Stimulated activated CD8-positive, alpha-beta memory T cell treated with anti-CD3 and anti-CD28 coated beads, Interleukin-4, amount 100 ng/mL, for 1 hour (primary cell): ENCODE measurements at regions not wholly inside any gene's neighbourhood (a gene's known extent, or its start where the extent isn't known, plus 50 kb on each side); places are given as distances from the start of the nearest gene placed in this dataset.

ENCODE experiments used
- DNase-seq, 2 donors: peaks; one replicate each; pipeline ENCODE4 v3.0.0-alpha.2; 2020; ENCODE audit warnings: low read depth in 2 of 2, low spot score in 1 of 2

- DNase-seq = no peak
Observed at GRCh38 chr5:61596265-61596664, 264.2 kb downstream of the ZSWIM6 start.

GRCh38 chr5:61597684-61598083, 265.6 kb downstream of the ZSWIM6 start:
- DNase-seq = no peak

DNA sequence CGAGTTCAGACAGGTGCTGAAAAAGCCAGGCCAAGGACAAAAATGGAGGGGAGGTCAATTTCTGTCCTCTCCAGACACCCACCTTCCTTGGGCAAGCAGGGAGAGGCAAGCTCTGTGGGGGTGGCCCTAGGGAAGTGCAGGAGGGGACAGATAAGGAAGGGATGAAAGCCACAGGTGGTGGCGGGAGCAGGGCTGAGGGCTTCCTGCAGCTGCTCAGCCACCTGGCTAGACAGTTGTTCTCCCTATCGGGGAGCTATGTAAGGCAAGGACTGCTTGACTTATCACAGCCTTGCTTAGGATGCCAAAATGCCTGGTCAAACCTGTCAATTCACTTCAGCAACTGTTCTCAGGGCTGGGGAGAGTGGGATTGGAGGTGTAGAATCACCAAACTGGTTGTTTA, 266.1 kb downstream of the ZSWIM6 start:
- no peak for DNase-seq

DNA sequence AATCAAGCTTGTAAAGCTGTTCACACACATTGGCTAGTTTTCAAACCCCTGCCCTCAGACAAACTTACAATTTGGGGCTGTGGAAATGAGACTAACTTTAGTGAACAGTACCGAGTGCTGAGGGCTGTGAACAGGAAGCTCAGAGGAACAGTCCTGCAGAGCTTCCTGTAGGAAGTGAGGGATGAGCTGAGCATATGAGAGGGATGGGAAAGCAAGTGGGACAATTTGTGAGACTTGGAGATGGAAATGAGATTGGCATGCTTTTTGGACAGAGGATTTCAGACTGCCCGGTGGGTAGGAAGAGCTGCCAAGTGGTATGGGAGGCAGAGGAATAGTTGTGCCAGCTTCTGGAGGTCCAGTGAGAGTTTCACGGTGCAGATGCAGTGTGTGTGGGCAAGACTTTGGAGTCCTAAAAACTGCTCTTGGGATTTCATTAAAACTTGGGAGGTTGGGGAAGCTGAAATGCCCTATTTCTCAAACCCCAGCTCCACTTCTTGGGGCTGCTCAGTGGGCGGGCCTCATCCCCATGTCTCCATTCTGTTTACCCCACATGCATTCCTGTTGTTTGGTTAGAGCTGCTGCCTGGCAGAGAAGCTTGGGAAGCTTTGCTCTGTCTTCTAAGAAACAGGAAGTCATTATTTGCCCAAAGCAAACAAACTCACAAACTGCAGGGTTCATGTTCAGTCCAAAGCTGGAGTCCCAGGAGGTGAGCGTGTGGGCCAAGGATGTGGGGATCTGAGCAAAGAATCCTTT, 267.5 kb downstream of the ZSWIM6 start:
- no peak for DNase-seq

- no peak for DNase-seq
Observed at GRCh38 chr5:61600123-61600444, 268.0 kb downstream of the ZSWIM6 start.

GRCh38 chr5:61600945-61601511, 269.0 kb downstream of the ZSWIM6 start:
- no peak for DNase-seq

GRCh38 chr5:61603211-61603908, 271.3 kb downstream of the ZSWIM6 start:
- no peak for DNase-seq

- no peak for DNase-seq
Observed at GRCh38 chr5:61604076-61605025, 272.3 kb downstream of the ZSWIM6 start.

DNA sequence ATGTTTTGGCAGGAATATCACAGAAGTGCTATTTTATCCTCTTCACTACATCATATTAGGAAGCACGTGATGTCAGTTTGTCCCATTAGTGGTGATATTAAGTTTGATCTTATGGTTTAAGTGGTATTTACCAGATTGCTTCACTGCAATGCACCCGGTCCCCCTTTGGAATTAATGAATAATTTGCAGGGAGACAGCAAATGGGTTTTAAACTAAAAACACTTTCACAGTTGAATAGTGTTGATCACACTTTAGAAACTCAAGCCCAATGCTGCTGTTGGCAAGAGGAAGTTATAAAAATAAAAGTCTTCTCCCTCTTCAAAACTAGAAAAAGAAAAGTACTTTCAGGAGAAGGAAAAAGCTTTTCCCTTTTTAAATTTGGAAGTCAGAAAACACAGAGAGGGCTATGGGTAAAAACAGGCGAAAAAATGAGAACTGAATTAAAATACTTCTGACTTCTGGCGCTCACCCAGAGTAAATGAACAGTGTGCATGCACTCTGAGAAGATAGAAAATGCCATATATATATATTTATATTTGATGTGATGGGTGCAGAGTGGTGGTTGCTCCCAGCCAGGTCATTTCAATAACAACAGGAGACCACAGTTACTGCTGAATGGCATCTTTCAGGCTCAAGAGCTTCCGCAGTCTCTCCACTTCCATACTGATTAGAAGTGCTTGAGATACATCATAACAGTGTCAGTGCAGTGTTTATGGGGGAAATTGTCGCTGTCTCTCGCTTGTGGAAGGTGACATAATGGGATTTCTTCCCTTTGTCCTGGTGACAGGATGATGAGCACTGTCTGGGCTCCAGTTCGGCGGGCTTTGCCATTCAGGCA, 278.0 kb downstream of the ZSWIM6 start:
- DNase-seq = no peak

DNA sequence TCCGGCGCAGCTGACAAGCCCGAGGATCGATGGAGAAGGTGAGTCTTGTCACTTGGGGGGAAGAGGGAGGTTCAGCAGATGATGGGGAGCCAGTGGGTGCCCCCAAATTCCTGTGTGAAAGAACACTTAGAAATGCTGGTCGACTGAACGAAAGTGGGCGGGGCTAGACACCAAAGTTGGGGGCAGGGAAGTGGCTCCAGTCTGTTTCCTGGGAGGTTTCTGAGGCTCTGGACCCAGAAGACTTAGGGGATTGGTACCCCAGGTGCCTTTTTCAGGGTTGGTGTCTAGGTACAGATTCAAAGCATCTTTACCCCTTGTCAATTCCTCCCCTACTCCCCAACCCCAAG, 278.6 kb downstream of the ZSWIM6 start:
- DNase-seq = no peak

DNA sequence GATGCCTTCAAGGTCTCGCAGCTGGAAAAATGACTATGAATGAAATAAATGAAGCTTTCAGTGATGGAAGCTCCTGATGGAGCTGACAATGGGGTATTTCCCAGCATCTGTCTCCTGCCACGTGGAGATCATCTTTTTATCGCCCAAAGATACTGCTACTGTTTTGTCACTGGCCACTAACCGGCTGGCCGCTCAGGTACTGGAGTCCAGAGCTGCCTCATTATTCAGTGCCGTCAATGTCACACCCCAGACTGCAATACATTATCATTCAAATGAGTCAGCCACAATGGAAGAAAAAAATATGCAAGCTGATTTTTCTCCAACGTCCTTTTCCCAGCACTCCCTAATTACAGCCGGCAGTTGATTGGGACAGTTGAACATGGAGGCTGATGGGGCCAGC, 280.4 kb downstream of the ZSWIM6 start:
- DNase-seq = no peak

- DNase-seq = no peak
Observed at GRCh38 chr5:61613679-61614078, 281.6 kb downstream of the ZSWIM6 start.

DNA sequence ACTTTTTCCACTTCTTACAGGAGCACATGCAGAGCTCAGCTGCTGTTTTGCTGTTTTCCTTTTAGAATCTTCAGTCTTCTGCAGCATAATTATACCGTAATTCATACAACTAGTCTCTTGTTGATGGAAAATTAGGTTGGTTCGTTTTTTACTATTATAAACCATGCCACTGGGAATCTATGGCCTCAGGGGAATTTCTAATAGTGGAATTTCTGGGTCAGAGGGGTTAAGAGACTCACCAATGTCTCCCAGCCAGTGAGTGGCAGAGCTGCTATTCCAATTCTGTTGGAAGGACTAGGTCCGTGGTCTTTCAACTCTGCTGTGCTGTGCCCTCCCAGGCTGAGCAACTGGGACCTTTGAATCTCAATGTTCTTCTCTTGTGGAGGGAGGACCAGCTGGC, 282.5 kb downstream of the ZSWIM6 start:
- no peak for DNase-seq

GRCh38 chr5:61617039-61617438, 285.0 kb downstream of the ZSWIM6 start:
- DNase-seq = no peak

GRCh38 chr5:61617995-61618525, 286.0 kb downstream of the ZSWIM6 start:
- DNase-seq = no peak

- no peak for DNase-seq
Observed at GRCh38 chr5:61618577-61618976, 286.5 kb downstream of the ZSWIM6 start.

GRCh38 chr5:61619289-61619688, 287.2 kb downstream of the ZSWIM6 start:
- DNase-seq = no peak

DNA sequence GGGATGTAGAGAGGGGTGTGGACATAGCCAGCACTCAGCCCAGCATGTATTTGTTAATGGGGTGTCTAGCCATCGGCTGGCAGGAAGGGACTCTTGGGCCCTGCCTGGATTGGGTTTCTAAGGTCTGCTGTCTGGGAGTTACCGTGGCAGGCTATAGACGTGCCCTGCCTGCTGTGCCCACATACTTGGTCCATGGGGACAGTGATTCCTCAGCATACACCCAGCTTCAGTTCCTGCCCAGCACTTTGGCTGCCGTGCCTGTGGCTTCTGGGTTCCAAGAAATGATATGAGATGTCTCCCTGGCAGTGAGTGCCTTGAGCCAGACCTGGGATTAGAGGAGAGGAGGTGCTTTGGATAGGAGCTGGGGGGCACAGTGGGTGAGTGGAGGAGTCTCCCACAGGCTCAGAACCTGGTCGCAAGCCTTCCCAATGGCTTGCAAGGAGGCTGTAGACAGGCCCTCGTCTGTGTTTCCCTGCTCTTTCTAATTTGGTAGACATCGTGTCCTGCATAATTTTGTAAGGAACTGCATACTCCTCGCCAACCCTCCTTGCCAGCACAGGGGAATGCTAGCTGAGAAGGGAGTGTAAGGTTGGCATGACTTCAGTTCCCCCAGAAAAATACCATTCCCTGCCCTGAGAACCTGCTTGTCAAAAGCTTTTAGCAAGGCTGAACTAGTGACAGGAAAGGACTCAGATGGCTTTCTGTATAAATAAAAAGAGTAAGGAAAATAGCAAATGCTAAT, 287.9 kb downstream of the ZSWIM6 start:
- no peak for DNase-seq

- no peak for DNase-seq
Observed at GRCh38 chr5:61620699-61621182, 288.7 kb downstream of the ZSWIM6 start.
